Fibroblast of lung (primary cell): ENCODE measurements at regions not wholly inside any gene's neighbourhood (a gene's known extent, or its start where the extent isn't known, plus 50 kb on each side); places are given as distances from the start of the nearest gene placed in this dataset.

ENCODE experiments used
- DNase-seq, 2 donors: peaks; one replicate each; pipeline versions ENCODE4 v3.0.0 to v3.0.0-alpha.2; 2010; ENCODE audit warnings: low read depth in 2 of 2
- H2AFZ ChIP-seq: 2 replicates; pipeline ENCODE4 v1.5.1; 2012; ENCODE audit warnings: low read length, control low read depth, inconsistent platforms
- H3K27ac ChIP-seq: 2 replicates; pipeline ENCODE4 v1.5.1; 2011; ENCODE audit warnings: low read length, control low read depth; ENCODE audit not compliant: insufficient read depth
- H3K27me3 ChIP-seq: 2 replicates; pipeline ENCODE4 v1.5.1; 2011; ENCODE audit warnings: mild to moderate bottlenecking, low read length; ENCODE audit not compliant: control insufficient read depth, insufficient read depth
- H3K36me3 ChIP-seq: 2 replicates; pipeline ENCODE4 v1.5.1; 2011; ENCODE audit warnings: low read length; ENCODE audit not compliant: control insufficient read depth, insufficient read depth
- H3K4me1 ChIP-seq: 2 replicates; pipeline ENCODE4 v1.5.1; 2011; ENCODE audit warnings: low read length; ENCODE audit not compliant: control insufficient read depth, insufficient read depth; ENCODE audit errors: extremely low read depth
- H3K4me2 ChIP-seq: 2 replicates; pipeline ENCODE4 v1.5.1; 2011; ENCODE audit warnings: low read length, control low read depth; ENCODE audit not compliant: insufficient read depth; ENCODE audit errors: extremely low read depth
- H3K4me3 ChIP-seq, 4 experiments: fragments of 200-600 bp in 1 of 4; sonication (generic) in 1 of 4; replicated peaks in 1 of 4; 2 replicates each; pipeline ENCODE4 v1.5.1; 2011 to 2016; ENCODE audit warnings: low read length in 4 of 4, low read depth in 3 of 4, mild to moderate bottlenecking in 3 of 4, control low read depth in 2 of 4, inconsistent platforms in 1 of 4, mixed read lengths in 1 of 4; ENCODE audit not compliant: insufficient read depth in 1 of 4; ENCODE audit errors: control extremely low read depth in 1 of 4
- H3K79me2 ChIP-seq: 2 replicates; pipeline ENCODE4 v1.5.1; 2012; ENCODE audit warnings: mild to moderate bottlenecking, low read length, inconsistent platforms; ENCODE audit not compliant: control insufficient read depth, insufficient read depth
- H3K9ac ChIP-seq: 2 replicates; pipeline ENCODE4 v1.5.1; 2011; ENCODE audit warnings: mild to moderate bottlenecking, low read length, control low read depth; ENCODE audit not compliant: insufficient read depth
- H3K9me3 ChIP-seq: 2 replicates; pipeline ENCODE4 v1.5.1; 2012; ENCODE audit warnings: low read depth, low read length; ENCODE audit not compliant: control insufficient read depth, insufficient read depth
- H4K20me1 ChIP-seq: 2 replicates; pipeline ENCODE4 v1.5.1; 2011; ENCODE audit warnings: low read length; ENCODE audit not compliant: control insufficient read depth, insufficient read depth; ENCODE audit errors: extremely low read depth
- CTCF ChIP-seq, 2 donors: IDR thresholded peaks in 1 of 2; conservative IDR thresholded peaks in 1 of 2; 1 replicate in 1 of 2; 2 replicates in 1 of 2; pipeline ENCODE4 v1.5.1; 2011 to 2012; ENCODE audit warnings: low read length in 2 of 2, control low read depth in 1 of 2, inconsistent platforms in 1 of 2, low read depth in 1 of 2, mild to moderate bottlenecking in 1 of 2
- EZH2 ChIP-seq: IDR thresholded peaks from 2 replicates; pipeline ENCODE4 v1.5.1; 2012; ENCODE audit warnings: low read length, control low read depth, mild to moderate bottlenecking; ENCODE audit errors: missing control alignments

GRCh38 chr12:29930503-29930902 is 146.8 kb upstream of the TMTC1 start:
- Histone ChIP-seq H3K4me2 (no peak overlapping the region), H3K27ac (no peak overlapping the region), H3K79me2 (no peaks in the 10 kb centered on the region), H4K20me1 (no peaks in the 10 kb centered on the region), H3K36me3 (no peaks in the 10 kb centered on the region), H3K27me3 (no peaks in the 10 kb centered on the region), H3K9ac (no peak overlapping the region), H3K9me3 (no peaks in the 10 kb centered on the region), H3K4me3 (no peak overlapping the region), H3K4me1 (no peaks in the 10 kb centered on the region), H2AFZ (no peak overlapping the region)
- DNase-seq = no peak
- TF ChIP-seq CTCF (conservative IDR thresholded peaks at IDR 0.05 in 1 of 2, IDR thresholded peaks at IDR 0.05 in 1 of 2; ENCODE audit: low read depth in 1 of 2, low read length in 2 of 2) (no peak), EZH2 (no peak)

- no peaks in the 10 kb centered on the region for H3K79me2 ChIP-seq
- no peaks in the 10 kb centered on the region for H3K36me3 ChIP-seq
- TF ChIP-seq EZH2 = no peak
- no peak for TF ChIP-seq CTCF (conservative IDR thresholded peaks at IDR 0.05 in 1 of 2, IDR thresholded peaks at IDR 0.05 in 1 of 2; ENCODE audit: low read depth in 1 of 2, low read length in 2 of 2)
- no peaks in the 10 kb centered on the region for H4K20me1 ChIP-seq
- no peak overlapping the region for H3K4me2 ChIP-seq
- H3K27me3 ChIP-seq = no peaks in the 10 kb centered on the region
- DNase-seq = no peak
- no peak overlapping the region for H3K27ac ChIP-seq
- H3K9me3 ChIP-seq = no peaks in the 10 kb centered on the region
- no peak overlapping the region for H3K4me3 ChIP-seq
- no peaks in the 10 kb centered on the region for H3K4me1 ChIP-seq
- no peak overlapping the region for H3K9ac ChIP-seq
- no peak overlapping the region for H2AFZ ChIP-seq
Measured at GRCh38 chr12:29929295-29929694, 145.6 kb upstream of the TMTC1 start.

- Histone ChIP-seq H3K4me1 (no peaks in the 10 kb centered on the region), H3K27ac (no peak overlapping the region), H3K4me3 (no peak overlapping the region), H3K9me3 (no peaks in the 10 kb centered on the region), H3K9ac (no peak overlapping the region), H2AFZ (no peak overlapping the region), H3K4me2 (no peak overlapping the region), H3K36me3 (no peaks in the 10 kb centered on the region), H3K79me2 (no peaks in the 10 kb centered on the region), H4K20me1 (no peaks in the 10 kb centered on the region), H3K27me3 (no peaks in the 10 kb centered on the region)
- DNase-seq = peak; percentile 23 to 62
- TF ChIP-seq EZH2 (no peak), CTCF (conservative IDR thresholded peaks at IDR 0.05 in 1 of 2, IDR thresholded peaks at IDR 0.05 in 1 of 2; ENCODE audit: low read depth in 1 of 2, low read length in 2 of 2) (no peak)
Measured at GRCh38 chr12:29921307-29921706, 137.6 kb upstream of the TMTC1 start.
